ENCODE measurements at regions not wholly inside any gene's neighbourhood (a gene's known extent, or its start where the extent isn't known, plus 50 kb on each side); places are given as distances from the start of the nearest gene placed in this dataset.

GRCh38 chr4:133623847-133624246, 474.8 kb downstream of the PCDH10 start:
- Histone ChIP-seq H3K4me3 (ENCODE audit: low read depth in 2 of 2, low read length in 1 of 2) (no peak overlapping the region), H3K4me2 (no peak overlapping the region), H3K4me1 (ENCODE audit: control insufficient read depth in 1 of 2, insufficient read depth in 2 of 2, low read depth in 1 of 2, low read length in 1 of 2) (no peaks in the 10 kb centered on the region; a peak in 1 of 4 replicates), H2AFZ (ENCODE audit: low read depth) (no peak overlapping the region), H3K36me3 (replicated peaks in 1 of 2; ENCODE audit: control insufficient read depth in 1 of 2, insufficient read depth in 2 of 2, low read length in 1 of 2) (no peaks in the 10 kb centered on the region), H3F3A (replicated peaks; ENCODE audit: insufficient read depth) (no peaks in the 10 kb centered on the region), H4K20me1 (ENCODE audit: insufficient read depth) (no peaks in the 10 kb centered on the region), H3K9me2 (no peaks in the 10 kb centered on the region), H3K27ac (ENCODE audit: low read depth in 2 of 2, low read length in 1 of 2) (no peak overlapping the region), H3K27me3 (ENCODE audit: insufficient read depth) (no peaks in the 10 kb centered on the region), H3K9me3 (no peaks in the 10 kb centered on the region), H3K9ac (no peak overlapping the region), H3K79me2 (ENCODE audit: insufficient read depth) (no peaks in the 10 kb centered on the region)
- no peak for DNase-seq
- ChIA-PET POLR2A (no interaction called here), CTCF (no interaction called here)
- 38% methylated on average over 2 of the region's 2 CpGs for WGBS (ENCODE audit: low lambda C conversion rate)
- TF ChIP-seq PBX3 (IDR thresholded peaks at IDR 0.05) (no peak), GABPA (IDR thresholded peaks at IDR 0.05; ENCODE audit: low read depth) (no peak), RFX5 (IDR thresholded peaks at IDR 0.05; ENCODE audit: low read length) (no peak), EP300 (IDR thresholded peaks at IDR 0.05; ENCODE audit: borderline replicate concordance in 1 of 2, low read depth in 1 of 2, low read length in 1 of 2) (no peak), JUND (IDR thresholded peaks at IDR 0.05) (no peak), RCOR1 (IDR thresholded peaks at IDR 0.05; ENCODE audit: low read length) (no peak), EZH2phosphoT487 (IDR thresholded peaks at IDR 0.05; ENCODE audit: borderline replicate concordance, low read depth) (no peak), CTCF (IDR thresholded peaks at IDR 0.05) (no peak), MAX (IDR thresholded peaks at IDR 0.05; ENCODE audit: low read depth) (no peak), TAF1 (IDR thresholded peaks at IDR 0.05; ENCODE audit: borderline replicate concordance, low read depth, low read length) (no peak), RXRA (IDR thresholded peaks at IDR 0.05; ENCODE audit: borderline replicate concordance, low read depth) (no peak), FOSL2 (IDR thresholded peaks at IDR 0.05; ENCODE audit: borderline replicate concordance, low read depth) (no peak), IRF3 (IDR thresholded peaks at IDR 0.05; ENCODE audit: low read depth, low read length) (no peak), SIN3A (IDR thresholded peaks at IDR 0.05; ENCODE audit: borderline replicate concordance, low read depth, low read length) (no peak)

- ChIA-PET POLR2A (no interaction called here), CTCF (no interaction called here)
- Histone ChIP-seq H3K4me3 (ENCODE audit: low read depth in 2 of 2, low read length in 1 of 2) (no peak overlapping the region), H3K27ac (ENCODE audit: low read depth in 2 of 2, low read length in 1 of 2) (no peak overlapping the region), H3K9ac (no peak overlapping the region), H3K79me2 (ENCODE audit: insufficient read depth) (no peaks in the 10 kb centered on the region), H3K27me3 (ENCODE audit: insufficient read depth) (no peaks in the 10 kb centered on the region), H3K9me3 (no peaks in the 10 kb centered on the region), H3F3A (replicated peaks; ENCODE audit: insufficient read depth) (no peaks in the 10 kb centered on the region), H3K36me3 (replicated peaks in 1 of 2; ENCODE audit: control insufficient read depth in 1 of 2, insufficient read depth in 2 of 2, low read length in 1 of 2) (no peaks in the 10 kb centered on the region), H2AFZ (ENCODE audit: low read depth) (no peak overlapping the region), H4K20me1 (ENCODE audit: insufficient read depth) (no peaks in the 10 kb centered on the region), H3K4me1 (ENCODE audit: control insufficient read depth in 1 of 2, insufficient read depth in 2 of 2, low read depth in 1 of 2, low read length in 1 of 2) (no peaks in the 10 kb centered on the region; a peak in 1 of 4 replicates), H3K4me2 (no peak overlapping the region), H3K9me2 (no peaks in the 10 kb centered on the region)
- DNase-seq = no peak
- TF ChIP-seq NRF1 (IDR thresholded peaks at IDR 0.05; ENCODE audit: low read depth, low read length) (no peak), REST (IDR thresholded peaks at IDR 0.05; ENCODE audit: low read depth, low read length) (no peak), FOXJ3 (CRISPR knock-in tag; IDR thresholded peaks at IDR 0.05) (no peak)
- 8% methylated on average over 1 of the region's 1 CpG for WGBS (ENCODE audit: low lambda C conversion rate)
These were observed 472.5 kb downstream of the PCDH10 start for GRCh38 chr4:133621628-133622027.
